Loucy (cell line): ENCODE measurements at regions not wholly inside any gene's neighbourhood (a gene's known extent, or its start where the extent isn't known, plus 50 kb on each side); places are given as distances from the start of the nearest gene placed in this dataset.

Source experiments
- EZH2phosphoT487 ChIP-seq: fragments of 200-600 bp; IDR thresholded peaks from 2 replicates; pipeline ENCODE4 v1.6.1; 2018; ENCODE audit warnings: antibody characterized with exemption, mild to moderate bottlenecking, moderate library complexity, borderline replicate concordance
- TF ChIP-seq, protein P1 (sequence below): fragments of 200-600 bp; sonication (generic); conservative IDR thresholded peaks from 2 replicates; pipeline ENCODE4 v1.5.1; 2014; ENCODE audit warnings: mild to moderate bottlenecking, antibody characterized with exemption, low read length

DNA sequence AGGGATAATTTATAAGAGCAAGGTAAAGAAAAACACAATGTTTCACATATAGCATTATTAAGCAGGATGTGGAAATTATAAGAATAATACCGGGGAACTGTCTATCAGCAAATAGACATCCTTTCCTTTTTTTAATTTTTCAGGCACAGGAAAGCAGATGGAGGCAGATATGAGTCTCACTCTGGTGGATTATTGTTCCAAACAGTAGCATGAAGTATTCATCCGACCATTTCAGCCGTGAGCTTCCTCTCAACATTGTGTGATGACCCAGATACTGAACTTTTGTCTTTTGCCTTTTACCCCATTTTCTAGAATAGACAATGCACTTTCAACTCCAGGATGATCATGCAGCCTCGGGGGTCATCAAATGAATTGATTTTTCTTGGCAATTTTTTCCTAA, 599.8 kb downstream of the ADGRL2 start:
- TF ChIP-seq, protein P1, sequence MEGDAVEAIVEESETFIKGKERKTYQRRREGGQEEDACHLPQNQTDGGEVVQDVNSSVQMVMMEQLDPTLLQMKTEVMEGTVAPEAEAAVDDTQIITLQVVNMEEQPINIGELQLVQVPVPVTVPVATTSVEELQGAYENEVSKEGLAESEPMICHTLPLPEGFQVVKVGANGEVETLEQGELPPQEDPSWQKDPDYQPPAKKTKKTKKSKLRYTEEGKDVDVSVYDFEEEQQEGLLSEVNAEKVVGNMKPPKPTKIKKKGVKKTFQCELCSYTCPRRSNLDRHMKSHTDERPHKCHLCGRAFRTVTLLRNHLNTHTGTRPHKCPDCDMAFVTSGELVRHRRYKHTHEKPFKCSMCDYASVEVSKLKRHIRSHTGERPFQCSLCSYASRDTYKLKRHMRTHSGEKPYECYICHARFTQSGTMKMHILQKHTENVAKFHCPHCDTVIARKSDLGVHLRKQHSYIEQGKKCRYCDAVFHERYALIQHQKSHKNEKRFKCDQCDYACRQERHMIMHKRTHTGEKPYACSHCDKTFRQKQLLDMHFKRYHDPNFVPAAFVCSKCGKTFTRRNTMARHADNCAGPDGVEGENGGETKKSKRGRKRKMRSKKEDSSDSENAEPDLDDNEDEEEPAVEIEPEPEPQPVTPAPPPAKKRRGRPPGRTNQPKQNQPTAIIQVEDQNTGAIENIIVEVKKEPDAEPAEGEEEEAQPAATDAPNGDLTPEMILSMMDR, result no peak
- TF ChIP-seq EZH2phosphoT487, result no peak
